Loucy (cell line): ENCODE measurements at regions not wholly inside any gene's neighbourhood (a gene's known extent, or its start where the extent isn't known, plus 50 kb on each side); places are given as distances from the start of the nearest gene placed in this dataset.

Experiments used
- EZH2phosphoT487 ChIP-seq: fragments of 200-600 bp; IDR thresholded peaks from 2 replicates; pipeline ENCODE4 v1.6.1; 2018; ENCODE audit warnings: antibody characterized with exemption, mild to moderate bottlenecking, moderate library complexity, borderline replicate concordance
- TF ChIP-seq, protein P1 (sequence below): fragments of 200-600 bp; sonication (generic); conservative IDR thresholded peaks from 2 replicates; pipeline ENCODE4 v1.5.1; 2014; ENCODE audit warnings: mild to moderate bottlenecking, antibody characterized with exemption, low read length

DNA sequence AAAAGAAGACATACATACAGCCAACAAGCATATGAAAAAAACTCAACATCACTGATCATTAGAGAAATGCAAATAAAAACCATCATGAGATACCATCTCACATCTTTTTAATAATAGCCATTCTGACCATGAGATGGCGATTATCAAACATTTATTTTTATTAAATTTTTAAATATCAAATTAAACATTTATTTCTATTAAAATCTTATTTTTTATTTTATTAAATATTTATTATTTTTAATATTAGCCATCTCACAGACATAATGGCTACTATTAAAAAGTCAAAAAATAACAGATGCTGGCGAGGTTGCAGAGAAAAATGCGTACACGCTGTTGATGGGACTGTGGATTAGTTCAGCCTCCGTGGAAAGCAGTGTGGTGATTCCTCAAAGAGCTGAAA lies 264.8 kb upstream of the TENM4 start:
- TF ChIP-seq, protein P1, sequence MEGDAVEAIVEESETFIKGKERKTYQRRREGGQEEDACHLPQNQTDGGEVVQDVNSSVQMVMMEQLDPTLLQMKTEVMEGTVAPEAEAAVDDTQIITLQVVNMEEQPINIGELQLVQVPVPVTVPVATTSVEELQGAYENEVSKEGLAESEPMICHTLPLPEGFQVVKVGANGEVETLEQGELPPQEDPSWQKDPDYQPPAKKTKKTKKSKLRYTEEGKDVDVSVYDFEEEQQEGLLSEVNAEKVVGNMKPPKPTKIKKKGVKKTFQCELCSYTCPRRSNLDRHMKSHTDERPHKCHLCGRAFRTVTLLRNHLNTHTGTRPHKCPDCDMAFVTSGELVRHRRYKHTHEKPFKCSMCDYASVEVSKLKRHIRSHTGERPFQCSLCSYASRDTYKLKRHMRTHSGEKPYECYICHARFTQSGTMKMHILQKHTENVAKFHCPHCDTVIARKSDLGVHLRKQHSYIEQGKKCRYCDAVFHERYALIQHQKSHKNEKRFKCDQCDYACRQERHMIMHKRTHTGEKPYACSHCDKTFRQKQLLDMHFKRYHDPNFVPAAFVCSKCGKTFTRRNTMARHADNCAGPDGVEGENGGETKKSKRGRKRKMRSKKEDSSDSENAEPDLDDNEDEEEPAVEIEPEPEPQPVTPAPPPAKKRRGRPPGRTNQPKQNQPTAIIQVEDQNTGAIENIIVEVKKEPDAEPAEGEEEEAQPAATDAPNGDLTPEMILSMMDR = no peak
- TF ChIP-seq EZH2phosphoT487 = no peak
